Activated CD8-positive, alpha-beta memory T cell treated with anti-CD3 and anti-CD28 coated beads, Interleukin-2, amount 50 U/mL, for 1 hour (primary cell): ENCODE measurements at regions not wholly inside any gene's neighbourhood (a gene's known extent, or its start where the extent isn't known, plus 50 kb on each side); places are given as distances from the start of the nearest gene placed in this dataset.

ENCODE experiments used
- DNase-seq: peaks from one replicate; pipeline ENCODE4 v3.0.0-alpha.2; 2020; ENCODE audit errors: extremely low read depth

DNA sequence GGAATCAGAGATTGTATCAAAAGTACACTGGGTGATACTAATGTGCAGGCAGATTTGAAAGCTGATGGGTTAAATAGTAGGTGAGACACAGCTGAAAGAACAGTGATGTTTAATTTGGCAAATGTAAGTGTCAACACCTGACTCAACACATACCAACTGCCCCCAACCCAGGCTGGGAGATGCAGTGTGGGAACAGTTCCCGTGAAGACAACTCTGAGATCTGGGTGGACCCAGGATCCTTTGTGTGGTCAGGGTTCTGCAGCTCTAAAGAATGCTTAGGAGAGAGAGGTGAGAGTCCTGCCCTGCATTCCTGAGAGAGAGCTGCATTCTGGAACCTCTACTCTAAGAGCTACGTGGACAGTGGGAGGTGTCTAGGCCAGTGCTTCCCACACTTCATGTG, 479.7 kb downstream of the RPS24 start:
- no peak for DNase-seq

DNA sequence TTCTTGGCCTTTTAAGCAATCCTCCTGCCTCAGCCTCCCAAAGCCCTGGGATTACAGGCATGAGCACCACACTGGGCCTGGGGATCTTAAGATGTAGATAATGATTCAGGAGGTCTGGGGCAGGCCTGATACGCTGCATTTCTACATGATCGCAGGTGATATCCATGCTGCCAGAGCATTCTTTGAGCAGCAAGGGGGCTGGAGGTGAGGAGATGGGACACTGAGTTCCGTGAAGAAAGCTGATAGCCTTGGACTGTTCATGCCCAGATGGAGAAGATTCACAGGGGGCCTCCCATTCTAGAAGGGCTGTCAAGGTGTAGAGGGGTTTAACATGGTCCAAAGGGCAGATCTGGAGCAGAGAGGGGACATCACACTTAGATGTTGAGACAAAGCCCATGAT, 480.3 kb downstream of the RPS24 start:
- DNase-seq = no peak

DNA sequence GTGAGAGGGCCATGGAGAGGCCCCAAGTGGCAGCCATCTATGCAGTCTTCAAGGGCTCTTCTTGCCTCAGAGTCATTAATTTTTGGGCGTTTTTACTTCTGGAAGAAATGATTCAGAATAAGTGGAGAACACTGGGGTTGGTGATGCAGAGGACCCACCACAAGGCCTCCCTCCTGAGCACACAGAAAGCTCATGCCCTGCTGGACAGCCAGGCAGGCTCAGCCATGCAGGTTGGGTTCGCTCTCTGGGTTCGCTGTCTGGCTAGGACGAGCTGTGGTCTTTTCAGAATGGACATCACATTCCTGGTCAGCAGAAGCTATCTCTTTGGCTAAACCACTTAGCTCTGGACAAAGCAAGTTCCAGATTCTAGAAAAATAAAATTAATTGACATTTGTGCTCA, 480.8 kb downstream of the RPS24 start:
- DNase-seq = no peak

DNA sequence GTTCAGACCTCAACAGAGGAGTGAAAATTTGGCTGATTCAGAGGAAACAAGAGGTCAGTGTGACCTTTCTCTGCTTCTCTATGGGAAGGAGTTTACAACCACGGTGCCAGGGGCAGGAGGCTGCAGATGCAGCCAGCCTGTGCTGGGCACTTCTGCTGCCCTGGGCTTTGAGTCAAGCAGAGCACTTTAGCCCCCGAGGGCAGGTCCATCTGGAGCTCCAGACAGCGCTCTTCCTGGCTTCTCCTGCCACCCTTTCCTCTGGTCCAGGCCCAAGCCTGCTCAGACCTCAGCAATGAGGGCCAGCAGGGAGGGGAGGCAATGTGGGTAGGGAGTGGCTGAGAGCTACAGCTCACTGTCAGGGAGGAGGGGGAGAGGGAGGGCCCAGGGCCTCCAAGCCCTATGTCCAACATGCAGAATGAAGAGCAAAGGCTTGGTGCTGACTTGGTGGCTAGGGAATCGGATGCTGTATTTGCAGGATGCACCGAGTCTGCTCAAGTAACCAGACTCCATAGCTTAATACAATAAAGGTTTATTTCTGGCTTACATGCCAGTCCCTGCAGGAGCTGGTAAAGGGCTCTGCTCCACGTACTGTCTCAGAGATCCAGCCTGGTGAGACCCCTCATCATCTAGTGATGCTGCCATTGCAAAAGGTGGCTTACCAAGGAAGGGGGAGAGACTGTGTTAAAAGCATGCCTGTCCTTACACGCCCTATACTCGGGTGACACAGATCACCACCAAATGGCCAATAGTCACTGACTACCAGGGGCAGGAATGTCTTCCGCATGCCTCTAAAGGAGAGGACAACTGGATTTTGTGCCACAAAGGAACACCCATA, 481.6 kb downstream of the RPS24 start:
- no peak for DNase-seq

DNA sequence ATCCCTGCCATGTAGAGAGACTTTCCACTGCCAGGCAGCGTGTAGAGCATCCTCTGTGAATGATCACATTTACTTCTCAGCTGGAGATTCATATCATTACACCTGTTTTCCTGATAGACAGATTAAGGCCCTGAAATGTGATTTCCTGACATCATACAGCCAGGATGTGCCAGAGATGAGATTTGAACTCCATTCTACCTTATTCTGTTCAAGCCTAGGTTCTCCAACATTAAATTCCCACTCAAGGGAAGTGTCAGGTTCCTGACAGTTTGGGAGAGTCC, 482.1 kb downstream of the RPS24 start:
- no peak for DNase-seq

DNA sequence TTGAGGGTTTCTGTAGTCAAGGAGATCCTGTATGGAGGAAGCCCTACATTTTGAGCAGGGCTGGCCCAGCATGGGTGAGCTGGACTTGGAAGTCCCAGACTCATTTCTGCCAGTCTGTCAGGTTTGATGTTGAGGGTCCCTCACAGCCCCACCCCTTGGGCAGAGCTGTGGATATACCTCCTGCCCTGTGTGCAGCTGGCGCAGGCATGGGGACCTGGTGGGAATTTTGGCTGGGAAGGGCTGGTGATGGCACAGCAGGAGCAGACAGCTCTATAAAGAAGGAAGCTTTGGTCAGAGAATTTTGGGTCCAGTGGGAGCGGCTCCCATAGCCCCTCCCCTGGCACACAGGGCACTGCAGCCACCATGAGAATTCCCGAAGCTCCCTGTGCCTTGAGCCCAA, 482.6 kb downstream of the RPS24 start:
- no peak for DNase-seq

DNA sequence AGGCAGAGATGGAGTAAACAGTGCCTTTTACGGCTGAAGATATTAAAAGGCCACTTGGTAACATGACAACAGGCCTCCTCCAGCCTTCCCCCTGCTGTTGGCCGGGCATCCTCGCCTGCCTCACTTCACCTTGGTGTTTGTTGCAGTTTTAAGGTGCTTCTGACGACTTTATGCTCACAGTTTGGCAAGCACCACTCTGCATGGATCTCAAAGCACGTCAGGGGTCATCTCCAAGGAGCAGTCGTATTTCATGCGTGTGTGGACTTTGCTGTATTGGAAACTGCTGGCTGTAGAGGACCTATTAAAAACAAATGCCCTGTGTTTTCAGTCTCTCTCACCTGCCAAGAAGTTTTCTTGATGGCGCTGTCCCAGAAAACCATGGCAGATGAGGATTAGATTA, 483.1 kb downstream of the RPS24 start:
- no peak for DNase-seq

DNA sequence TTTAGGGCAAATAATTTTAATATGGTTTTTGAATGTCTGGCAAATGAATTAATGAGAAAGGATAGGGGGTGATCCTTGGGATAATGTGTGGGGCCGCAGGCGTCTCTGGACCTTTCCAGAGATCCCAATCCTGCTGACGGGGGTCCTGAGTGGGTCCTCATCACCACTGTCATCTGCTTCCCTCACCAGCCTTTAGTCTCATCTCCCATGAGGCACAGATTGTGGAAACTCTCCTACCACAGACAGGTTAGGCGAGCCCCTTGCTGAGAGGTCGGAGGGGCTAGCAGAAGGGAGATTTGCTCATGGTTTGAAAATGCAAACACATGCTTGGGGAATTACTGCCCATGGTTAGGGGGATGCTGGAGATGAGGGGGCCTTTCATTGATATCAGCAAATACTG, 484.6 kb downstream of the RPS24 start:
- DNase-seq = no peak

DNA sequence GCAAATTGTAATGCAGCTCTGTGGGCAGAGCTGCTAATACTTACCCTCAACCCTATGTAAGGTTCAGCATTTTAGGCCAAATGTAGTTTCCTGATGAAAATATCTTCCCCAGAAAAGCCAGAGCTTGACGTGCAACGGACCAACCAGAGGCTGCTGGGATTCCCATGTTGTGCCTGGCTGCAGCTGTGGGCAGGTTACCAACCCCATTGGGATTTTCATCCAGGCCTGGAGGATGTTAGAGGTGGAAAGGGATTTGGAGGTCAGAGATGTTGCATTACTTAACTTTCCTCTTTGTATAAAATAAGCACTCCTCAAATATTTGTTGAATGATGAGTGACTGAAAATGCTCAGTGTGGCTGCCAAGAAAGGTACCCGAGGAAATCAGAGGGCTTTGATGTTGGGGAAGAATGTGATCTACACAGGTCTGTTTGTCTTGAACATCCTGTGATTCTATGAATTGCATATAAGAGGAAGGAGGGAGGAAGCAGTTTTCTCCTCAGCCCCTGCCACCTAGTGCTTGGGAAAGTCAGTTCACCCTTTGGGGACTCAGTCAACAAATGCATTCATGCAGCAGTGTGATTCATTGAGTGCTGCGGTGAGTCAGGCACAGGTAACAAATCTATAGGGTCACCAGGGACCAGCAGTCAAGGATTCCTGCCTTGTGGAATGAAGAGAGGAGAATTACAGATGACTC, 487.2 kb downstream of the RPS24 start:
- no peak for DNase-seq

DNA sequence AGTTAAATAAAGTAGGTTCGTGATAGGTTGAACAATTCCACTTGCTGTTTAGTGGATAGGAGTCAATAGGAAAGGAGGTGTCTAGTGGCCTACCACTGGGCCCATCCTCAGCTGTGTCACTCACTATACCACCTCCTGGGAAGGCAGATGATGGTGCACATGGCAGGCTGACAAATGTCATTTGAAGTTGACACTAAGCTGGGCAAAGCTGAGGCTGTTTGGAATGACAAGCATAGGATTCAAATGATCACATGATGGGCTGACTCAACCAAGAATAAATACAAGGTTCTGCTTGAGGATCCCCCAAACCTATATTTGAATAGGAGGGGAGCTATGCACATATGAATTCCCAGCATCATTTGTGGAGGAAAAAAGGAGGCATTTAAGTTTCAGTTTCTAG, 489.8 kb downstream of the RPS24 start:
- DNase-seq = no peak

DNA sequence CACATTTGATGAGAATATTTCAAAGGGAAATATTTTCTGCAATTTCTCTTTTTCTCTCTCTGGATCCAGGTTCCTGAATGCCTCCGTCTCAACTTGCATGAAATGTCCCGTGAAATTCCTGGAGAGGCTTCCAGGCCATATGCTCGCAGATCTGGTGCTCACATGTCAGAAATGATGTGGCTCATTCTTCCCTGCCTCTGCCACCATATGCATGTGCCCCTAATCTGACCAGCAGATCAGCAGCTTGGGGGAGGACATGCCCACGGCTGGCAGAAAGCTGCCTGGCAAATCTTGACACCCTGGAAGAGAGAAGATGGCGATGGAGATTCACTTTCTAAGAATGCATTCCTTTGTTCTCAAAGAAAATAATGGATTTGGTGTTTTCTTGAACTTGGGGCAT, 490.7 kb downstream of the RPS24 start:
- no peak for DNase-seq

DNA sequence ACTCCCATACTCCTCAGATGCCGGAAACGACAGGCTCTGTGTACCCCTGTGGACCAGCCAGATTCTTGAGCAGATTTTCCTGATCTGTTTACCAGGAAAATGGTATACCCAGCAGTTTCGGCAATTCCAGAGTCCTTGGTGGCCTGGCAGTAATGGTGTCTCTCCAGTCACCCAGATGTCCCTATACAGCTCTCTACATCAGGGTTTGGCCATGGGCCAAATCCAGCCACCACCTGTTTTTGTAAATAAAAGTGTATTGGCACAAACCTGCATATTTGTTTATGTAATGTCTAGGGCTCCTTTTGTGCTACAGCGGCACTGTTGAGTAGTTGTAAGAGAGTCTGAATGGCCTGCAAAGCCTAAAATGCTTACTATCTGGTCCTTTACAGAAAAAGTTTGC, 491.3 kb downstream of the RPS24 start:
- no peak for DNase-seq

DNA sequence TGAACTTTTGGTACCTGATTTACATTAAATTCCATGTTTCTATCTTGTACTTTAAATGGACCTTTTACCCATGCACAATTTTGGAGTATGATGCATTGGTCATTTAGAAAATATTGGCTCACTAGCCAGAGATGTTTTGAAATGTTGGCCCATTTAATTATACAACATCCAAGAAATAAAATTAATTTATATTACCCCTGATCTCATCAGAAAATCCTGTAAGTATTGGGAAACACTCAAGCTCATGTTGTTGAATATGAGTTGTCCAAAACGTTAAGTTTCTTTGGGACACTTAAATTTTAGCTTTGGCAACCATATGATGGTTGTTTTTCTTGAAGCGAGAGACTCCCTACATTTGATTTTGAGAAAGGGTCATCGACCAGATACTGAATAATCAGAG, 492.7 kb downstream of the RPS24 start:
- DNase-seq = no peak

DNA sequence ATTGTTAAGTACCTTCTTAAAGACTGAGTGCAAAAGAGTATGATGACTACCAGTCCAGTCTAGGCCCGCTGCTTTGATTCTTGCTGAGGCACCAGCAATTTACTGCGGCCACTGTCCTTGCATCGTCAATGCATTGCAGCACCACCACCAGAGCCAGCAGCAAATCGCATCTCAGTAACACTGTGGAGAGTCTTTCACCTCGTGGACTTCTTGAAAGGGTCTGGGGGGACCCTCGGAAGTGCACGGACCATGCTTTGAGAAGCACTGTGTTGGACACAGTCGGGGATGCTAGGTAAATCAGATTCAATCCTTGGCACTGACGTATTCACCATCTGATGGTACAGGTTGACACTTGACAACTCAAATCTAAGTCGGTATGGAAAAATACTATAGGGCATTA, 493.6 kb downstream of the RPS24 start:
- no peak for DNase-seq

DNA sequence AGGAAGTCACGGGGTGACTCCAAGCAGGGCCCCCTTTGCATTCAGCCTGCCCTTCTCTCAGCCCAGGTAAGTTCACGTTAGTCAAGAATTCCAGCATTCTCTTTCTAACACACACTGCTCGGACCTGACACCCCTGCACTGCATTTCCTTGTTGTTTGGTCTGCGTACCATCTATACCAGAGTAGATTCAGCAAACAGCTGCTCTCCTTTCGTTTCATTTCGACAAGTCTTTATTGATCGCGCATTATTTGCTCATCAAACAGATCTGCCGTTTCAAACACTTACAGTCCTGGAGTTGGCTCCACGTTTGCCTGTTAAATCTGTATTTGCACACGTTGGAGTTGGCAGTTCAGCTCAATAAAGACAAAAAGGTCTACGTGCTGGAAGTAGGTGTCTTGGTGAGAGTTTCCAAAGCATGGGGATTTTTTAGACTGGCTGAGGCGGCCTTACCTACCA, 495.1 kb downstream of the RPS24 start:
- DNase-seq = no peak

DNA sequence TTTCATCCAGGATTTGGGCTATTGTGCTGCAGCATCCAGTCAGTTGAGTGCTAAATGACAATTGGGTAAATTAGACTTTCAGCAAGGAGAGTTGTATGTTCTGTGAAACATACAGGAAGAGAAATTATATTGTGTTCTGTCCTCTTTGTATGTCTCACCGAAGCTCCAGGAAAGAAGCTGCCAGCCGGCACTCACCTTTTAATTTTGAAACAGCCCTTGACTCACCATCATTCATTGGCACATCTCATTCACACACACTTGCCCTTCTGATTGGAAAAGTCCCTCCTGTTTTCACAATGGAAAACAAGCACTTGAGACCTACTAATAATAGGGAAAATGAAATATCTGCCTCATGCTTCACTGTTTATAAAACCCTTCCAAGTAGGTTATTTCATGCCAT, 495.6 kb downstream of the RPS24 start:
- DNase-seq = no peak

DNA sequence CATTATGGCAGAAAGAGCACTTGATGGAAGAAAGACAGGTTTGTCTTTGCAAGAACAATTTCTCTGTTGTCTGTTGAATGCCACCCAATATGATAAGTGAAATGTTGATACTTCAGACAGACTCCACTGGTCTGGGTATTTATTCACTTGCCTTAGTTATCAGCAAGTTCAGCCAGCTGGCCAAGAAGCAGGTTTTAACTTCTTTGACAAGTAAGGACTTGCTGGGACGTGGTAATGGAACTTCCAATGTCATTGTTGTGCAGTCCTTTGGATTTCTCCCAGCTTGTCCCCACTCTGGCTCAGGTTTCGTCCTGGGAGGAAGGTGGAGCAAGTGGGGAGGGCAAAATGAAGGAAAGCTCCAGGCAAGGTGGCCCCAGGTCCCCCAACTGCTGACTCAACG, 497.4 kb downstream of the RPS24 start:
- DNase-seq = no peak

DNA sequence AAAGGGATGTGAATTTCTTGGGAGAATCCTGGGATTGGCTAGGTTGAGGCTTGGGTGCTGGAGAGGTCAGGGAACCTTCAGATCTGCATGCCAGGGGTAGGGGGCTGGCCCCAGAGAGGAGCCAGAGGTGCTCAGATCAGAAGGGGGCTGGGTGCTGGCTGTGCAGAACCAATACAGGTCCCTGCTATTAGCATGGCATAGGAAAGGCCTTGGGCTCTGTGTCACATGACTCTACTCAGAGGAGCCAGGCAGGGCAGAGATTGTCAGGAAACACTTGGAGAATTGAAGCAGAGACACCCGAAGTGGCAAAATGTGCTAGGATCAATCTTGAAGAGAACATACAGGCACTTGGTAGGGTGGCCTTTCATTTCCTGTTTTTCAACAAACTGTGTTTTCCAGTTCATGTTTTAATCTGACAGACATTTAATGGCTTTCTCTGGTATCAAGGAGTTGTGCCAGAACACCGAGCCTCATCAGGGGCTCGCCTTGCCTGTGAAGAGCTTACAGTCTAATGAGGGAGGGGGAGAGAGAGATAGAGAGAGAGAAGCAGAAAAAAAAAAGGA, 498.9 kb downstream of the RPS24 start:
- no peak for DNase-seq

DNA sequence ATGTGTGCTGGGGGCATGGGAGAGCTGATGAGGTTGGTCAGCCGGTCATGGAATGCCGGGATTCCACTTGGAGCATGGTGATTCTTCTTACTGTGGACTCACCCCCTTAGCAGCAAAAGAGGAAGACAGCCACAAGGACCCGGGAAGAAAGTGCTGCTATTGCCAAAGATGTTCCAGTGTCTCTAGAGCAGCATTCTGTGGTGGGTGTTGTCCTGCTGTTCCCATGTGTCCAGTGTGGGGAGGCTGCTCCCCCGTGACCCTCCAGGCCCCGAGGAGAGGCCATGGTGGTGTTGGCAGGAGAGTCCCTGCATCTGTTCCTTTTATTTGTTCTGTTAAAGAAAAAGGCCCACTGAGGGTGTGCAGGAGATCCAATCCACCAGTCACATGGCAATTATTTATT, 499.4 kb downstream of the RPS24 start:
- no peak for DNase-seq

DNA sequence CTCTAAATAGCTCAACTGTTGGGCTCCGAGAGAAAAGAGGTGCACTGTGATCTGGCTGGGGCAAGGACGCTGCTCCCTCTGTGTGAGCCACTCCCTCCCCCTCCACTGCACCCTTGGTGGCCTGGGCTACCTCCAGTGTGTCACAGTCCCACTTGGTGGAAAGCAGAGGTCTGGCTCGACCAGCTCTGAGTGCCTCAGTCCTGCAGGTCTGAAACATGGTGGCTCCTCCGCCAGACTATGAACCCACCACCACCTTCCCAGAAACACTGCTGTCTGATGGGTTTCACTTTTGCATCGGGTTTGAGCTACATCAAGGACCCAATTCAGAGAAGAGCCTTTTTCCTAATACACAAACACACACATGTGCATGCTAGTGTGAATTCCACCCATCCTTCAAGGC, 500.1 kb downstream of the RPS24 start:
- DNase-seq = no peak

DNA sequence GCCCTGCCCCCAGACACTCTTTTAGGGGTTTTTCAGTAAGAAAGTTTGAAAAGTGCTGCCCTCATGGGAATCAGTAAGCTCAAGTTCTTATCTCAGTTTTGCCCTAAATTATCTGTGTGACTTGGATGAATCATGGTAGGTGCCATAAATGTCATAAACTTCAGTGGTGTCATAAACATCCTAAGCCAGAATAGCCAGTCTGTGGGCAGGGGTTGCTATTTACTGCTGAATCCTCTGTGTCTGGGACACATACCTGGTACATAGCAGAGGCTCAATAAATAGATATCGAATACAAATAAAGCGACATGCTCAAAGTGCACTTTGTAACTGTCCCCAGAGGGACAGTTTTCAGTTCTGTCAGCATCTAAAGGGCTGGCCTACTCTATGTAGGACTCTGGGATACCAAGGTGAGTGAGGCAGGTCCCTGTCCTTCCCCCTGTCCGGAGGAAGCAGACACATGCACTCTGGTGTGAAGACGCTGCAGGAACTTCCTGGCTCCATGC, 502.1 kb downstream of the RPS24 start:
- no peak for DNase-seq

DNA sequence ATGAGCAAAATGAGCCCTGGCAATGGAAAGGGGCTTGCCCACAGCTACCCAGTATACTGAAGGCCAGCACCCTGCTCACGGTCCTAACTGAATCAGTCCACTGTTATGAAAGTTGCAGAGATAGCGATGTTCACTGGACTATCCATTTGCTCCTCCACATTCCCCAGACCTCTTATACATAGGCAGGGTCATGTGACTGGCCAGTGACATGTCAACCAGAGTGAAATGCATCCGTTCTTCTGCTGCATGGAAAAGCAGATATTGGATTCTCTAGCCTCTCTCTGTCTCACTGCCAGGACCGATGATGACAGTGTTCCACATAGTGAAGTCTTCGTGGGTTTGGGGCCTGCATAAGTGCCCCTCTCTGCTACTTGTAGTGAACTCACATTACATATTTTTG, 503.4 kb downstream of the RPS24 start:
- no peak for DNase-seq

DNA sequence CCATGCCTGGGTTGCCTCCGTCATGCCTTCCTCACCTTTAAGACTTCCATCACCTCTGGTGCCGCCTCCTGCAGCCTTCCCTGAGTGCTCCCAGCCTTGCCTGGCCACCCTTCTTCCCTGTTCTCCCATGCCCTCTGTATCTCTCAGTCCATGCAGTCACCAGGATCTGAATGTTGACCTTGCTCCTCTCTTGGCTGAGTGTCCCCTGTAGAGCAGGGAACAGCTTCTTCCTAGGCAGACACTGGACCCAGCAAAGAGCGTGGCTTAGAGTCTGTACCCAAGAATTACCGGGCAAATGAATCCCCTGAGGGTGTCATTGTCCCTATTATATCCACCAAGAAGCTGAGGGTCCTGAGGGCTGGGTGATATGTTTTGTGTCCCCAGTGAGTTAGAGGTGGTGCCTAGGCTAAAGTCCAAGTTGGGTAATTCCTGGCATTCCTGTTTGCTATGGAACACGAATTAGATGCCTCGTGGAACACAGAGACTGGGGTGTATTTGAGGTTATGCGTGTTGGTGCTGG, 505.6 kb downstream of the RPS24 start:
- no peak for DNase-seq
